HCT116 (cell line): ENCODE measurements at regions not wholly inside any gene's neighbourhood (a gene's known extent, or its start where the extent isn't known, plus 50 kb on each side); places are given as distances from the start of the nearest gene placed in this dataset.

Experiments used
- ATF3 ChIP-seq: IDR thresholded peaks from 2 replicates; pipeline ENCODE4 v1.6.1; 2012
- CEBPB ChIP-seq: IDR thresholded peaks from 2 replicates; pipeline ENCODE4 v1.6.1; 2012; ENCODE audit warnings: low read depth
- CTCF ChIP-seq, 3 experiments: fragments of 200-600 bp in 1 of 3; sonication (generic) in 1 of 3; IDR thresholded peaks in 2 of 3; conservative IDR thresholded peaks in 1 of 3; 2 replicates each; pipeline ENCODE4 v1.5.1; 2012 to 2017; ENCODE audit warnings: low read depth in 2 of 3, low read length in 2 of 3, antibody characterized with exemption in 1 of 3, borderline replicate concordance in 1 of 3, control low read depth in 1 of 3, mild to moderate bottlenecking in 1 of 3, mixed read lengths in 1 of 3, mixed run types in 1 of 3, moderate library complexity in 1 of 3; ENCODE audit not compliant: insufficient read depth in 1 of 3
- EZH2 ChIP-seq: fragments of 200-600 bp; sonication (generic); IDR thresholded peaks from 2 replicates; pipeline ENCODE4 v1.6.1; 2017; ENCODE audit warnings: antibody characterized with exemption, mixed run types
- EZH2phosphoT487 ChIP-seq: fragments of 200-600 bp; IDR thresholded peaks from 2 replicates; pipeline ENCODE4 v1.6.1; 2018; ENCODE audit warnings: antibody characterized with exemption, borderline replicate concordance
- MAX ChIP-seq: IDR thresholded peaks from 2 replicates; pipeline ENCODE4 v1.6.1; 2012
- POLR2A ChIP-seq: IDR thresholded peaks from 2 replicates; pipeline ENCODE4 v1.7.0; 2011; ENCODE audit warnings: borderline replicate concordance; ENCODE audit not compliant: insufficient read depth, insufficient read length; ENCODE audit errors: extremely low read depth
- RAD21 ChIP-seq: IDR thresholded peaks from 2 replicates; pipeline ENCODE4 v1.6.1; 2012; ENCODE audit warnings: low read depth, mild to moderate bottlenecking
- SP1 ChIP-seq: IDR thresholded peaks from 2 replicates; pipeline ENCODE4 v1.6.1; 2012; ENCODE audit warnings: low read depth
- YY1 ChIP-seq: IDR thresholded peaks from 2 replicates; pipeline ENCODE4 v1.6.1; 2011; ENCODE audit warnings: low read length, low read depth, moderate library complexity, mild to moderate bottlenecking; ENCODE audit not compliant: insufficient replicate concordance; ENCODE audit errors: extremely low read depth
- ZNF274 ChIP-seq: fragments of 200-500 bp; sonication (Bioruptor generic); IDR thresholded peaks from 2 replicates; pipeline ENCODE4 v1.6.1; 2014; ENCODE audit warnings: mild to moderate bottlenecking, low read depth, low read length, inconsistent platforms
- TF ChIP-seq, protein P1 (sequence below): IDR thresholded peaks from 2 replicates; pipeline ENCODE4 v1.6.1; 2012; ENCODE audit warnings: low read depth

GRCh38 chr6:45780523-45780922 lies 235.1 kb downstream of the CLIC5 start:
- TF ChIP-seq ZNF274 (no peak), EZH2phosphoT487 (no peak), CTCF (IDR thresholded peaks at IDR 0.05 in 2 of 3, conservative IDR thresholded peaks at IDR 0.05 in 1 of 3; ENCODE audit: borderline replicate concordance in 1 of 3, insufficient read depth in 1 of 3, low read depth in 2 of 3, low read length in 2 of 3) (no peak), RAD21 (no peak), EZH2 (no peak), POLR2A (no peak), SP1 (no peak), CEBPB (no peak), YY1 (no peak), ATF3 (no peak), MAX (no peak)
- TF ChIP-seq, protein P1, sequence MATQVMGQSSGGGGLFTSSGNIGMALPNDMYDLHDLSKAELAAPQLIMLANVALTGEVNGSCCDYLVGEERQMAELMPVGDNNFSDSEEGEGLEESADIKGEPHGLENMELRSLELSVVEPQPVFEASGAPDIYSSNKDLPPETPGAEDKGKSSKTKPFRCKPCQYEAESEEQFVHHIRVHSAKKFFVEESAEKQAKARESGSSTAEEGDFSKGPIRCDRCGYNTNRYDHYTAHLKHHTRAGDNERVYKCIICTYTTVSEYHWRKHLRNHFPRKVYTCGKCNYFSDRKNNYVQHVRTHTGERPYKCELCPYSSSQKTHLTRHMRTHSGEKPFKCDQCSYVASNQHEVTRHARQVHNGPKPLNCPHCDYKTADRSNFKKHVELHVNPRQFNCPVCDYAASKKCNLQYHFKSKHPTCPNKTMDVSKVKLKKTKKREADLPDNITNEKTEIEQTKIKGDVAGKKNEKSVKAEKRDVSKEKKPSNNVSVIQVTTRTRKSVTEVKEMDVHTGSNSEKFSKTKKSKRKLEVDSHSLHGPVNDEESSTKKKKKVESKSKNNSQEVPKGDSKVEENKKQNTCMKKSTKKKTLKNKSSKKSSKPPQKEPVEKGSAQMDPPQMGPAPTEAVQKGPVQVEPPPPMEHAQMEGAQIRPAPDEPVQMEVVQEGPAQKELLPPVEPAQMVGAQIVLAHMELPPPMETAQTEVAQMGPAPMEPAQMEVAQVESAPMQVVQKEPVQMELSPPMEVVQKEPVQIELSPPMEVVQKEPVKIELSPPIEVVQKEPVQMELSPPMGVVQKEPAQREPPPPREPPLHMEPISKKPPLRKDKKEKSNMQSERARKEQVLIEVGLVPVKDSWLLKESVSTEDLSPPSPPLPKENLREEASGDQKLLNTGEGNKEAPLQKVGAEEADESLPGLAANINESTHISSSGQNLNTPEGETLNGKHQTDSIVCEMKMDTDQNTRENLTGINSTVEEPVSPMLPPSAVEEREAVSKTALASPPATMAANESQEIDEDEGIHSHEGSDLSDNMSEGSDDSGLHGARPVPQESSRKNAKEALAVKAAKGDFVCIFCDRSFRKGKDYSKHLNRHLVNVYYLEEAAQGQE: no peak
